Panc1 (cell line): ENCODE measurements at regions not wholly inside any gene's neighbourhood (a gene's known extent, or its start where the extent isn't known, plus 50 kb on each side); places are given as distances from the start of the nearest gene placed in this dataset.

Experiments used
- ATAC-seq: fragments of 200-7000 bp; cut with Tn5 transposase; 2 replicates; pipeline ENCODE4 v1.9.1; 2020; ENCODE audit warnings: mild to moderate bottlenecking, moderate library complexity
- BruUV-seq: library from RNA; stranded (reverse); fragments of 400-500 nt; replicated peaks from 2 replicates; lab custom pipeline; 2021; lab: Mats Ljungman, UMichigan
- CTCF ChIA-PET: fragments of 300-600 bp; sonication (Branson Sonifier 250); formaldehyde crosslinking; loops from one replicate; lab custom pipeline; 2022; ENCODE audit warnings: antibody characterized with exemption; lab: Charles Lee
- POLR2A ChIA-PET: fragments of 300-600 bp; sonication (Branson Sonifier 250); formaldehyde crosslinking; loops from one replicate; lab custom pipeline; 2022; ENCODE audit warnings: antibody characterized with exemption; lab: Charles Lee
- DNase-seq: peaks from one replicate; pipeline ENCODE4 v3.0.0-alpha.2; 2010; ENCODE audit warnings: low read depth, low spot score
- H3K27ac ChIP-seq: 2 replicates; pipeline ENCODE4 v1.5.1; 2011; ENCODE audit warnings: mild to moderate bottlenecking, low read length, inconsistent platforms
- H3K27me3 ChIP-seq: fragments of 200-500 bp; sonication (Bioruptor generic); 2 replicates; pipeline ENCODE4 v1.6.0; 2014; ENCODE audit warnings: low read length, inconsistent platforms; ENCODE audit not compliant: control insufficient read depth, insufficient read depth
- H3K36me3 ChIP-seq: fragments of 200-500 bp; sonication (Bioruptor generic); 2 replicates; pipeline ENCODE4 v1.5.1; 2014; ENCODE audit warnings: inconsistent platforms, mild to moderate bottlenecking, low read length, moderate library complexity; ENCODE audit not compliant: control insufficient read depth, insufficient read depth
- H3K4me1 ChIP-seq: 2 replicates; pipeline ENCODE4 v1.5.1; 2011; ENCODE audit warnings: inconsistent platforms, mild to moderate bottlenecking, low read length, moderate library complexity; ENCODE audit not compliant: control insufficient read depth, insufficient read depth
- H3K4me3 ChIP-seq, 2 experiments: 2 replicates each; pipeline ENCODE4 v1.5.1; 2011 to 2012; ENCODE audit warnings: low read depth in 2 of 2, low read length in 2 of 2, mild to moderate bottlenecking in 2 of 2, inconsistent platforms in 1 of 2, moderate library complexity in 1 of 2
- H3K9me3 ChIP-seq: fragments of 200-500 bp; sonication (Bioruptor generic); 2 replicates; pipeline ENCODE4 v1.5.1; 2014; ENCODE audit warnings: low read depth, mild to moderate bottlenecking, inconsistent platforms, low read length, moderate library complexity; ENCODE audit not compliant: control insufficient read depth, insufficient read depth
- POLR2AphosphoS5 ChIP-seq: IDR thresholded peaks from 2 replicates; pipeline ENCODE4 v1.6.1; 2012; ENCODE audit warnings: mild to moderate bottlenecking, low read depth, low read length, moderate library complexity
- SIN3A ChIP-seq: IDR thresholded peaks from 2 replicates; pipeline ENCODE4 v1.6.1; 2012; ENCODE audit warnings: low read depth, mild to moderate bottlenecking, low read length, moderate library complexity, borderline replicate concordance; ENCODE audit not compliant: insufficient read depth
- TCF7L2 ChIP-seq: IDR thresholded peaks from 2 replicates; pipeline ENCODE4 v1.6.1; 2011; ENCODE audit warnings: mild to moderate bottlenecking, low read depth, low read length, inconsistent platforms
- in situ Hi-C: cut with HindIII; loops from 2 replicates; pipeline ENCODE4 v1.10.0; 2016; ENCODE audit warnings: low sequenced_read_pairs, low pct_unique_long_range_greater_than_20kb
- intact Hi-C: fragments of 100-400 bp; cut with micrococcal nuclease; formaldehyde crosslinking; loops from one replicate; pipeline ENCODE4 v1.10.0; 2022; ENCODE audit not compliant: unreplicated experiment
- TF ChIP-seq, protein P1 (sequence below): fragments of 450-650 bp; IDR thresholded peaks from 2 replicates; pipeline ENCODE4 v1.5.1; 2017; ENCODE audit warnings: mild to moderate bottlenecking
- TF ChIP-seq, protein P2 (sequence below), 2 experiments: IDR thresholded peaks; 2 replicates each; pipeline ENCODE4 v1.6.1; 2011 to 2012; ENCODE audit warnings: low read depth in 2 of 2, control low read depth in 1 of 2, low read length in 1 of 2, mild to moderate bottlenecking in 1 of 2, moderate library complexity in 1 of 2; ENCODE audit not compliant: insufficient read depth in 1 of 2

- Histone ChIP-seq H3K27me3 (no peaks in the 10 kb centered on the region), H3K4me3 (no peak overlapping the region), H3K9me3 (no peaks in the 10 kb centered on the region), H3K4me1 (no peaks in the 10 kb centered on the region), H3K27ac (no peak overlapping the region), H3K36me3 (no peaks in the 10 kb centered on the region)
- POLR2A ChIA-PET, result no interaction called here
- in situ Hi-C loops, result no loop called here
- BruUV-seq, result no TSS peak
- no peak for ATAC-seq
- no peak for DNase-seq
- intact Hi-C loops, result no loop called here
- CTCF ChIA-PET, result no interaction called here
- TF ChIP-seq TCF7L2, result no peak
- TF ChIP-seq, protein P1, sequence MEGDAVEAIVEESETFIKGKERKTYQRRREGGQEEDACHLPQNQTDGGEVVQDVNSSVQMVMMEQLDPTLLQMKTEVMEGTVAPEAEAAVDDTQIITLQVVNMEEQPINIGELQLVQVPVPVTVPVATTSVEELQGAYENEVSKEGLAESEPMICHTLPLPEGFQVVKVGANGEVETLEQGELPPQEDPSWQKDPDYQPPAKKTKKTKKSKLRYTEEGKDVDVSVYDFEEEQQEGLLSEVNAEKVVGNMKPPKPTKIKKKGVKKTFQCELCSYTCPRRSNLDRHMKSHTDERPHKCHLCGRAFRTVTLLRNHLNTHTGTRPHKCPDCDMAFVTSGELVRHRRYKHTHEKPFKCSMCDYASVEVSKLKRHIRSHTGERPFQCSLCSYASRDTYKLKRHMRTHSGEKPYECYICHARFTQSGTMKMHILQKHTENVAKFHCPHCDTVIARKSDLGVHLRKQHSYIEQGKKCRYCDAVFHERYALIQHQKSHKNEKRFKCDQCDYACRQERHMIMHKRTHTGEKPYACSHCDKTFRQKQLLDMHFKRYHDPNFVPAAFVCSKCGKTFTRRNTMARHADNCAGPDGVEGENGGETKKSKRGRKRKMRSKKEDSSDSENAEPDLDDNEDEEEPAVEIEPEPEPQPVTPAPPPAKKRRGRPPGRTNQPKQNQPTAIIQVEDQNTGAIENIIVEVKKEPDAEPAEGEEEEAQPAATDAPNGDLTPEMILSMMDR, result no peak
These were observed 974.3 kb upstream of the CELF4 start for GRCh38 chr18:38539856-38540255.

GRCh38 chr18:38539371-38539770 lies 973.8 kb upstream of the CELF4 start:
- in situ Hi-C loops, result no loop called here
- H3K4me3 ChIP-seq, result no peak overlapping the region
- DNase-seq (no peak), ATAC-seq (no peak)
- H3K27me3 ChIP-seq, result no peaks in the 10 kb centered on the region
- intact Hi-C loops, result no loop called here
- POLR2A ChIA-PET, result no interaction called here
- no peak overlapping the region for H3K27ac ChIP-seq
- H3K4me1 ChIP-seq, result no peaks in the 10 kb centered on the region
- no TSS peak for BruUV-seq
- no peaks in the 10 kb centered on the region for H3K9me3 ChIP-seq
- CTCF ChIA-PET, result no interaction called here
- no peaks in the 10 kb centered on the region for H3K36me3 ChIP-seq
- TF ChIP-seq, protein P2, sequence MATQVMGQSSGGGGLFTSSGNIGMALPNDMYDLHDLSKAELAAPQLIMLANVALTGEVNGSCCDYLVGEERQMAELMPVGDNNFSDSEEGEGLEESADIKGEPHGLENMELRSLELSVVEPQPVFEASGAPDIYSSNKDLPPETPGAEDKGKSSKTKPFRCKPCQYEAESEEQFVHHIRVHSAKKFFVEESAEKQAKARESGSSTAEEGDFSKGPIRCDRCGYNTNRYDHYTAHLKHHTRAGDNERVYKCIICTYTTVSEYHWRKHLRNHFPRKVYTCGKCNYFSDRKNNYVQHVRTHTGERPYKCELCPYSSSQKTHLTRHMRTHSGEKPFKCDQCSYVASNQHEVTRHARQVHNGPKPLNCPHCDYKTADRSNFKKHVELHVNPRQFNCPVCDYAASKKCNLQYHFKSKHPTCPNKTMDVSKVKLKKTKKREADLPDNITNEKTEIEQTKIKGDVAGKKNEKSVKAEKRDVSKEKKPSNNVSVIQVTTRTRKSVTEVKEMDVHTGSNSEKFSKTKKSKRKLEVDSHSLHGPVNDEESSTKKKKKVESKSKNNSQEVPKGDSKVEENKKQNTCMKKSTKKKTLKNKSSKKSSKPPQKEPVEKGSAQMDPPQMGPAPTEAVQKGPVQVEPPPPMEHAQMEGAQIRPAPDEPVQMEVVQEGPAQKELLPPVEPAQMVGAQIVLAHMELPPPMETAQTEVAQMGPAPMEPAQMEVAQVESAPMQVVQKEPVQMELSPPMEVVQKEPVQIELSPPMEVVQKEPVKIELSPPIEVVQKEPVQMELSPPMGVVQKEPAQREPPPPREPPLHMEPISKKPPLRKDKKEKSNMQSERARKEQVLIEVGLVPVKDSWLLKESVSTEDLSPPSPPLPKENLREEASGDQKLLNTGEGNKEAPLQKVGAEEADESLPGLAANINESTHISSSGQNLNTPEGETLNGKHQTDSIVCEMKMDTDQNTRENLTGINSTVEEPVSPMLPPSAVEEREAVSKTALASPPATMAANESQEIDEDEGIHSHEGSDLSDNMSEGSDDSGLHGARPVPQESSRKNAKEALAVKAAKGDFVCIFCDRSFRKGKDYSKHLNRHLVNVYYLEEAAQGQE (IDR thresholded peaks at IDR 0.05; ENCODE audit: insufficient read depth in 1 of 2, low read depth in 2 of 2, low read length in 1 of 2), result no peak
- TF ChIP-seq, protein P1, result no peak
- no peak for TF ChIP-seq SIN3A
- no peak for TF ChIP-seq POLR2AphosphoS5
- no peak for TF ChIP-seq TCF7L2
